HG02885 (cell line): ENCODE measurements at regions not wholly inside any gene's neighbourhood (a gene's known extent, or its start where the extent isn't known, plus 50 kb on each side); places are given as distances from the start of the nearest gene placed in this dataset.
"Not testable (repeated sequence)": the region's sequence is repeated elsewhere in the genome, so short reads cannot be mapped to it uniquely, and the experiment has no call there.

Experiments used
- ATAC-seq: cut with Tn5 transposase; IDR thresholded peaks from one replicate; pipeline ENCODE4 v1.9.1; 2021; ENCODE audit warnings: mild to moderate bottlenecking; ENCODE audit not compliant: unreplicated experiment, poor library complexity

DNA sequence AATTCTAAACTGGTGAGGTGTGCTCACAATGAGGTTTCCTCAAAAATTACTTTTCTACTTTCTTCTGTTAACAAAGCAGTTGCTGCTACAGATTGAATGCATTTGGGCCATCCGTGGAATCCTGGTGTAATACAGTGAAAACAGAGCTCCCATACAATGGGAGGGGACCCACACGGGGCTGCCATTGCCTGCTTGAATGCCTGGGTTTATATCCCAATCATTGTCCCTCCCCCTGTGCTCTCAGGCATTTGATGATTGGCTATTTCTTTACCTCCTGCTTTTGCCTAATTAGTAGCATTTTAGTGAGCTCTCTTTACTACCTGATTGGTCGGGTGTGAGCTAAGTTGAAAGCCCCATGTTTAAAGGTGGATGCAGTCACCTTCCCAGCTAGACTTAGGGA lies 52.9 kb upstream of the CSF1 start:
- not testable (repeated sequence) for ATAC-seq

DNA sequence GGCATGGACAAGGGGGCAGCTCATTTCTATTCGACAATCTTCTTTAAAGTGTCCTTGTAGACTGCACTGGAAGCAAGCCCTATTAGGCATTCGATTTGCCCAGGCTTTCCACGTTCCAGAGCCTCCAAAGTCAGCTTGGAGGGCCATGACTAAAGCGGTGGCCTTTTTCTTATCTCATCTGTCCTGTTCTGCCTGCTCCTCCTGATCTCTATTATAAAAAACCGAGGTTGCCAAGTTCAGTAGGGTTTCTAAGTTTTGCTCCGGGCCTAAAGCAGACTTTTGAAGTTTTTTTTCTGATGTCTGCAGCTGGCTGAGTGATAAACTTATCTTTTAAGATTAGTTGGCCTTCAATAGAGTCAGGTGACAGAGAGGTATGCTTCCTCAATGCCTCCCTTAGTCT lies 54.7 kb upstream of the CSF1 start:
- not testable (repeated sequence) for ATAC-seq

GRCh38 chr1:109853972-109854371 lies 56.7 kb upstream of the CSF1 start:
- not testable (repeated sequence) for ATAC-seq

GRCh38 chr1:109852221-109853015 lies 58.2 kb upstream of the CSF1 start:
- ATAC-seq: not testable (repeated sequence)

DNA sequence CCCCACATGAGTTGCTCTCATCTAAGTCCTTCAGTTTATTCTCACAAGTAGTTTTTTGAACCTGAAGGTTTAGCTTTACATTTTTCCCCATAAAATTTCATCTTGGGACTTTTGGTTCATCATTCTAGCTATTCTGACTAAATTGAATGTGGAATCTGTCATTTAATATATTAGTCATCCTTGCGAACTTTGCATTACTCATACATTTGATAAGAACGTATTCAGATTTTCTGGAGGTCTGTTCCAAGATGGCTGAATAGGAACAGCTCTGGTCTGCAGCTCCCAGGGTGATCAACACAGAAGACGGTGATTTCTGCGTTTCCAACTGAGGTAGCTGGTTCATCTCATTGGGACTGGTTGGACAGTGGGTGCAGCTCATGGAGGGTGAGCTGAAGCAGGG lies 59.8 kb upstream of the CSF1 start:
- ATAC-seq: no peak

DNA sequence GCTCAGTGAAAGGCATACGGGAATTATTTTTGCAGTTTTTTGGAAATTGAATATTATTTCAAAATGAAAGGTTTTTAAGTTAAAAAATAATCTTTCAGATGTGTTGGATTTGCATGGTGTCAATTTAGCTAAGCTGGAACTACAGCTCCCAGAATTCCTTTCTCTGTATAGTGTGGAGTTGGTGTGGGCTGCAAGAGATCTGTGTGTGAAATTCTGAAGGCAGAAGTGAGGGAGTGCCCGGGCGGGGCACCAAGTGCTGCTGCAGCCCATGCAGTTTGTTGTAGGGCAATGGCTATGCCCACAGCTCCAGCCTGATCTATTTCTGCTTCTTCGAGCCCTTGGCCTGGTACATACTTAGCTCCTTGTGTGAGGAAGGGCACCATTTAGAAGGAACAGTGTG lies 60.5 kb upstream of the CSF1 start:
- no peak for ATAC-seq

- ATAC-seq: no peak
These were observed 61.0 kb upstream of the CSF1 start for GRCh38 chr1:109849655-109850054.

GRCh38 chr1:109847251-109847650 lies 63.4 kb upstream of the CSF1 start:
- no peak for ATAC-seq

DNA sequence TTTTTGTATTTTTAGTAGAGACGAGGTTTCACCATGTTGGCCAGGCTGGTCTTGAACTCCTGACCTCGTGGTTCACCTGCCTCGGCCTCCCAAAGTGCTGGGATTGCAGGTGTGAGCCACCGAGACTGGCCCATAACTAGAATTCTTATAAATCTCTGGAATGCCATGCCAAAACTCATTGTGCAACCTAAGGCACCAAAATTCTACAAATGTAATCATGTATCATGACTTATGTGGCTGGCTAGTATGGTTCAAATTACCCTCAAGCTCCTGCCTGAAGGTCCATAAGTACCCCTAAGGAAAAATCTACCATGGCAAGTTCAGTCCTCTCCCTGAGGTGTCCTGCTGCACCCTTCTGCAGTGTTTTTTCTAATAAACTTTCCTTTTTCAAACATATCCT lies 63.8 kb upstream of the CSF1 start:
- ATAC-seq: no peak

- ATAC-seq: no peak
These were observed 64.5 kb upstream of the CSF1 start for GRCh38 chr1:109846162-109846561.

DNA sequence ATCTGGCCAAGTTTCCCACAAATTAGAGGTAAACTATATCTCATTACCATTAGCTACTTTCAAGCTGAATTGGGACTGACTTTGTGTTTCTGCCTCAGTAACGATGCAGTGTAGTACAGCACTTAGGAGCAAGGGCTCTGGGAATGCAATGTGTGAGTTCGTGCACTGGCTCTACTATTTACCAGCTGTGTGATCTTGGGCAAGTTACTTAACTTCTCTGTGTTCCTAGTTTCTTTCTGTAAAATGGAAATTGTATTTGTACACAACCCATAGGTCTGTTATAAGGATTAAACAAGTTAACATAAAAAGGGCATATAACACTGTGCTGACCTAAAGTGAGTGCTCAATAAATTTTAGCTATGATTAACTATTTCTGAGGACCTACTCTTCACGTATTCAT lies 65.0 kb upstream of the CSF1 start:
- ATAC-seq: no peak

DNA sequence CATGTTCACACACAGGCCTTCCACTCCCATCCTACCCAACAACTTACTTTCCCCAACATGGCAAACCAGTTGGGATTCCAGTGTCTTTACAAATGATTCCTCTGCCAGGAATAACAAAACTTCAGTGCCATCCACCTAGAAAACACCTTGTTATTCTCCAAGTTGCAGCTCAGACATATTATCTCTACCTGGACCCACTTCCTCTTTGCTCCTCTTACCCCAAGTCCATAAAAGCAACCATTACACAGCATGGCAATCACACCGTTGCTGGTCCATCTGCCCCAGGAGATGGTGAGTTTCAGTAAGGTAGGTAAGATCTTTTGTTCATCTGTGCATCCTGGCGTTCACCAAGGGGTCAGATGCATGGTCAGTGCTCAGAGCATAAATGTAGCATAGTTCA lies 66.0 kb upstream of the CSF1 start:
- no peak for ATAC-seq

- no peak for ATAC-seq
These were observed 70.5 kb upstream of the CSF1 start for GRCh38 chr1:109840011-109840629.

DNA sequence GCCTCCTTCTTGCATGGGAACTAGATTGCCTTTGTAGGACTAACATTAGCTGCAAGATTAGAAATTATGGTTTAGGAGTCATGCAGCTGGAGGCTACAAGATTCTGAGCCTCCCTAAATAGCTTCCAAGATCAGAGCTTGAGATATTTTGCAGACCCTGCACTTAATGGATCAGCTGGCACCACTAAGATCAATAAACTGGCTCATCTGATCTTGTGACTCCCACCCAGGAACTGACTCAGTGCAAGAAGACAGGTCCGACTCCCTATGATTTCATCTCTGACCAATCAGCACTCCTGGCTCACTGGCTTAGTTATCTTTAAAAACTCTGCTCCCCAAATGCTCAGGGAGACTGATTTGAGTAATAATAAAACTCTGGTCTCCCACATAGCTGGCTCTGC lies 71.4 kb upstream of the CSF1 start:
- ATAC-seq: not testable (repeated sequence)

- no peak for ATAC-seq
These were observed 71.8 kb upstream of the CSF1 start for GRCh38 chr1:109838838-109839240.

GRCh38 chr1:109837852-109838570 lies 72.6 kb upstream of the CSF1 start:
- ATAC-seq: no peak

DNA sequence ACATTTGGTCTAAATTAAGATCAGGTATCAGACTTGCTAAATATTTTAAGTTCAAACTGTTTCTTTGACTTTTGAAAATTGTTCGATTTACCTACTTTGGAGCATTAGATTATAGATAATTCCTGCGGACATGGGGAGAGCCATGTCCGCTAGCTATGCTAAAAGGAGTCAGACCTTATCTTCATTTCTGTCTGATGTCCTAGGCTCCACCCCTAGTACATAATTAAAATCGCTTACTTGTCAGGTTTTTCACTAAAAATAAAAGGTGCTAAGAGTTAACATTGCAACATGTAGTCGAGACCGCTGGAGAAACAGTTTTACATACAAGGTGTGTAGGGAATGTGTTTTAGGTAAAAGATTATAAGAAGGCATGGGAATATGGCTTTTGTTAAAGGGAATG lies 71.9 kb upstream of the EPS8L3 start:
- not testable (repeated sequence) for ATAC-seq

DNA sequence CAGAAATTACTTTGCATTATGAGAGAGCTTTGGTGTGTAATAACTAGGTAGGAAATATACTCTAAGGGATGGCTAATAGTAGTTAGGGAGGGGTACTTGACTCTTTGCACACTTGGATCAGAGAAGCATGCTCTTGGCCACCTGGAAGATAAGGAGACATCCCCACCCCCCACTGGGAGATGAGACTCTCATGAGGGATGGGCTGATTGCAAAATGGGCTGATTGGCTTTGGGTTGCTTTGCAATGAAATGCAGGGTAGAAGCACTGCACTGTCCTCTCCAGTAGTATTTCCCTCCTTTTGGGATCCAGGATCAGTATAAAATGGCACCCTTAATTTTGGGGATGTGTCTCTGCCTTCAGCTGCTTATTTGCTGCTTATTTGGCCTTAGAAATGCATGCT lies 71.2 kb upstream of the EPS8L3 start:
- ATAC-seq: no peak

GRCh38 chr1:109832945-109833344 lies 69.2 kb upstream of the EPS8L3 start:
- ATAC-seq: no peak

DNA sequence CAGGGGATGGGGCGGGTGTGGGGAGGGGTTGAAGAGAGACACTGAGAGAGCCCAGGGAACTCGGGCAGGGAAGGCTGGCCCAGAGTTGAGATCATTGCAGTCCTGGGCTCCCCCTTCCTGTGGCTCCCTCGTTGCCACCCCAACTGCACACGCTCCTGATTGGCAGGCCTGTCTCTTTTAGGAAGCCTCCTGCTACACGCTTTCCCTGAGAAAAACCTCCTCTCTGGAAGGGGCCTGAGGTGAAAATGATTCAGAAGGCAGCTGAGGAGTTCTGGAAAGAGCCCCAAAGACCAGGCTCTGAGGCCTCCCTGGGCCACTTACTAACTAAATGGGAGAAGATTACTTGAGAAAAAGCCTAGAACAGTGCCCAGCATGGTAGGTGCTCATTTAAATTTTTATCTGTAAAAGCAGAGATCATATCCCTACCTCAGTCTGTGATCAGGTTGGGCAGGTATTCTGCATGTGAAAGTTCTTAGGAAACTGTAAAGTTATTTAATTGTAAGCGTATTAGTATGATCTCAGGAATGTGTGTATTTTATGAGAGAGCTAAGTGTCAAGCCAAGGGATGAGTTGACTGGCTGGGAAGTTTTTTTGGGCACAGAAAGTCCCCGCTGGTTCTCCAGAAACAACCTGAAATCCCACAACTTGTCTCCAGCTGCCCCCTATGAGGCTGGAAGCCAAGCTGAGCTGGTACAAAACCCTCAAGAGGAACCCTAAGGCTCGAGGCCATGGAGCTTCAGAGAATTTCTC lies 65.2 kb upstream of the EPS8L3 start:
- ATAC-seq: no peak

DNA sequence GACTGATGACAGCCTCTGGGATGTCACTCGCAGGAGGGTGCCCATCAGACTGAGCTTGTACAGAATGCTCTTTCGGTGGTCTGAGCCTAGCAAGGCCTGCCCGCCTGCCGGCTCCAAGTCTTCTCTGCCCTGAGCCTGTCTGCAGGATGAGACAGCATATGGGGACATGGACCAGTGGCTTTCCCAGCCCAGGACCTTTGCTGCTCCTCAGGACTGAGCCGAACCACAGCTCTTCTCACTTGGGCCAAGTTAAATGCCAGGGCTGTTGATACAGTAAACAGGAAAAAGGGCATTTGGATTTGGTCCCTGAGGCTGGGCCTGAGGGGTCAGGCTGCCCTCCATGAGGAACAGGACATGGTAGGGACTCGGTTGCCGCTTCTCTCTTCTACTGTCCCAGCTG lies 64.3 kb upstream of the EPS8L3 start:
- no peak for ATAC-seq
